Testis (tissue), 2 donors: ENCODE measurements at regions not wholly inside any gene's neighbourhood (a gene's known extent, or its start where the extent isn't known, plus 50 kb on each side); places are given as distances from the start of the nearest gene placed in this dataset.

ENCODE experiments used
- CTCF ChIP-seq, 3 experiments: fragments of 450-650 bp in 2 of 3; fragments of 200-600 bp in 1 of 3; sonication (generic) in 1 of 3; IDR thresholded peaks; one replicate each; pipeline ENCODE4 v1.5.1; 2016 to 2019; ENCODE audit warnings: antibody characterized with exemption in 3 of 3, mild to moderate bottlenecking in 2 of 3, moderate library complexity in 1 of 3
- POLR2A ChIP-seq: fragments of 450-650 bp; IDR thresholded peaks from one replicate; pipeline ENCODE4 v1.6.1; 2017; ENCODE audit warnings: antibody characterized with exemption, mild to moderate bottlenecking, moderate library complexity

- TF ChIP-seq CTCF (IDR thresholded peaks at IDR 0.05) (no peak), POLR2A (no peak)
Observed at GRCh38 chr19:5269279-5269678, 71.3 kb downstream of the PTPRS start.
